ENCODE measurements at regions not wholly inside any gene's neighbourhood (a gene's known extent, or its start where the extent isn't known, plus 50 kb on each side); places are given as distances from the start of the nearest gene placed in this dataset.

GRCh38 chr6:14834851-14835530 lies 410.9 kb upstream of the JARID2 start:
- H3K36me3 ChIP-seq = no peaks in the 10 kb centered on the region
- peaks cover 4% of the 10 kb centered on the region for H3K4me1 ChIP-seq
- no peaks in the 10 kb centered on the region for H3K9me3 ChIP-seq
- no peaks in the 10 kb centered on the region for H3K27me3 ChIP-seq
- intact Hi-C loops (cut with DNase I) = loop anchor here (5.0 kb wide), 1 partner anchor 1022 kb away; no protein-coding TSS in a partner anchor
- no peak overlapping the region for H3K27ac ChIP-seq
- DNase-seq (ENCODE audit: extremely low spot score in 2 of 2) = no peak
- H3K4me3 ChIP-seq = no peak overlapping the region
- TF ChIP-seq POLR2A (IDR thresholded peaks at IDR 0.05) (no peak), CTCF (IDR thresholded peaks at IDR 0.05) (no peak), POLR2AphosphoS5 (IDR thresholded peaks at IDR 0.05; ENCODE audit: insufficient read depth in 1 of 2, low read depth in 1 of 2) (no peak)

- no peak for TF ChIP-seq CTCF (IDR thresholded peaks at IDR 0.05)
- Histone ChIP-seq H3K27me3 (no peaks in the 10 kb centered on the region), H3K4me1 (peaks cover 7% of the 10 kb centered on the region), H3K36me3 (no peaks in the 10 kb centered on the region), H3K9me3 (no peaks in the 10 kb centered on the region), H3K27ac (no peak overlapping the region), H3K4me3 (no peak overlapping the region)
- no peak for DNase-seq (ENCODE audit: extremely low spot score in 2 of 2)
- intact Hi-C loops (cut with DNase I) = loop anchor here (5.0 kb wide), 1 partner anchor 1020 kb away; no protein-coding TSS in a partner anchor
Measured at GRCh38 chr6:14837435-14837834, 408.4 kb upstream of the JARID2 start.

- H3K9me3 ChIP-seq = no peaks in the 10 kb centered on the region
- H3K27ac ChIP-seq = no peak overlapping the region
- TF ChIP-seq POLR2AphosphoS5 (IDR thresholded peaks at IDR 0.05; ENCODE audit: insufficient read depth in 1 of 2, low read depth in 1 of 2) (no peak), CTCF (IDR thresholded peaks at IDR 0.05) (no peak), POLR2A (IDR thresholded peaks at IDR 0.05) (no peak)
- H3K27me3 ChIP-seq = no peaks in the 10 kb centered on the region
- no peak overlapping the region for H3K4me3 ChIP-seq
- no peak for DNase-seq (ENCODE audit: extremely low spot score in 2 of 2)
- H3K36me3 ChIP-seq = no peaks in the 10 kb centered on the region
- H3K4me1 ChIP-seq = peaks cover 11% of the 10 kb centered on the region
- intact Hi-C loops (cut with DNase I) = loop anchor here (5.0 kb wide), 1 partner anchor 1019 kb away; no protein-coding TSS in a partner anchor
Measured at GRCh38 chr6:14838133-14838583, 407.7 kb upstream of the JARID2 start.

GRCh38 chr6:14841901-14842421 lies 403.9 kb upstream of the JARID2 start:
- no peaks in the 10 kb centered on the region for H3K36me3 ChIP-seq

More at GRCh38 chr6:14841901-14842421, 403.9 kb upstream of the JARID2 start:
- H3K4me1 ChIP-seq = peaks cover 11% of the 10 kb centered on the region
- H3K9me3 ChIP-seq = no peaks in the 10 kb centered on the region
- TF ChIP-seq POLR2AphosphoS5 (IDR thresholded peaks at IDR 0.05; ENCODE audit: insufficient read depth in 1 of 2, low read depth in 1 of 2) (peak; percentile 52 to 72), POLR2A (IDR thresholded peaks at IDR 0.05) (no peak), CTCF (IDR thresholded peaks at IDR 0.05) (no peak)
- no peak overlapping the region for H3K4me3 ChIP-seq
- DNase-seq (ENCODE audit: extremely low spot score in 2 of 2) = no peak
- intact Hi-C loops (cut with DNase I) = no loop called here
- no peak overlapping the region for H3K27ac ChIP-seq
- H3K27me3 ChIP-seq = no peaks in the 10 kb centered on the region
